MCF 10A (cell line): ENCODE measurements at regions not wholly inside any gene's neighbourhood (a gene's known extent, or its start where the extent isn't known, plus 50 kb on each side); places are given as distances from the start of the nearest gene placed in this dataset.

Experiments
- BruUV-seq: library from RNA; stranded (reverse); fragments of 400-500 nt; replicated peaks from 2 replicates; lab custom pipeline; 2021; lab: Mats Ljungman, UMichigan
- CTCF ChIA-PET: fragments of 300-600 bp; sonication (Branson Sonifier 250); formaldehyde crosslinking; extraction: SDS; loops from one replicate; lab custom pipeline; 2021; ENCODE audit warnings: antibody characterized with exemption, inconsistent platforms; lab: Yijun Ruan, JAX
- POLR2A ChIA-PET: fragments of 300-600, 350-650 bp; sonication (Branson Sonifier 250); formaldehyde crosslinking; extraction: SDS; loops from one replicate; lab custom pipeline; 2020; ENCODE audit warnings: antibody characterized with exemption, inconsistent platforms; lab: Yijun Ruan, JAX
- DNase-seq: peaks from one replicate; pipeline ENCODE4 v3.0.0-alpha.2; 2018; ENCODE audit not compliant: unreplicated experiment
- H3K27ac Mint-ChIP-seq: one replicate; pipeline ENCODE4 v1.8.0; 2022; ENCODE audit warnings: mild to moderate bottlenecking, low read depth, mixed read lengths; ENCODE audit not compliant: unreplicated experiment
- H3K27me3 Mint-ChIP-seq: one replicate; pipeline ENCODE4 v1.8.0; 2022; ENCODE audit warnings: mixed read lengths; ENCODE audit not compliant: insufficient read depth, unreplicated experiment
- H3K36me3 Mint-ChIP-seq: one replicate; pipeline ENCODE4 v1.8.0; 2022; ENCODE audit warnings: mild to moderate bottlenecking, moderate library complexity, mixed read lengths; ENCODE audit not compliant: insufficient read depth, unreplicated experiment
- H3K4me1 Mint-ChIP-seq: one replicate; pipeline ENCODE4 v1.8.0; 2022; ENCODE audit warnings: mixed read lengths; ENCODE audit not compliant: insufficient read depth, unreplicated experiment
- H3K4me3 Mint-ChIP-seq: one replicate; pipeline ENCODE4 v1.8.0; 2022; ENCODE audit warnings: mild to moderate bottlenecking, moderate library complexity, mixed read lengths; ENCODE audit not compliant: unreplicated experiment
- H3K9me3 Mint-ChIP-seq: one replicate; pipeline ENCODE4 v1.8.0; 2022; ENCODE audit warnings: mixed read lengths; ENCODE audit not compliant: unreplicated experiment
- intact Hi-C: fragments of 100-400 bp; cut with micrococcal nuclease; formaldehyde crosslinking; loops from 2 replicates; pipeline ENCODE4 v1.14.1; 2022
- TF ChIP-seq, protein P1 (sequence below): fragments of 200-600 bp; IDR thresholded peaks from one replicate; pipeline ENCODE4 v1.8.0; 2022; ENCODE audit warnings: antibody characterized with exemption, mild to moderate bottlenecking; ENCODE audit not compliant: unreplicated experiment

GRCh38 chr2:153136216-153136615, 342.3 kb downstream of the RPRM start:
- ChIA-PET CTCF (interaction anchor here (0.7 kb wide), 1 partner anchor 420 kb away, joined by 3 read pairs; no protein-coding TSS in a partner anchor), POLR2A (no interaction called here)
- no peak for DNase-seq
- no TSS peak for BruUV-seq
- no peak overlapping the region for H3K27ac Mint-ChIP-seq
- TF ChIP-seq, protein P1, sequence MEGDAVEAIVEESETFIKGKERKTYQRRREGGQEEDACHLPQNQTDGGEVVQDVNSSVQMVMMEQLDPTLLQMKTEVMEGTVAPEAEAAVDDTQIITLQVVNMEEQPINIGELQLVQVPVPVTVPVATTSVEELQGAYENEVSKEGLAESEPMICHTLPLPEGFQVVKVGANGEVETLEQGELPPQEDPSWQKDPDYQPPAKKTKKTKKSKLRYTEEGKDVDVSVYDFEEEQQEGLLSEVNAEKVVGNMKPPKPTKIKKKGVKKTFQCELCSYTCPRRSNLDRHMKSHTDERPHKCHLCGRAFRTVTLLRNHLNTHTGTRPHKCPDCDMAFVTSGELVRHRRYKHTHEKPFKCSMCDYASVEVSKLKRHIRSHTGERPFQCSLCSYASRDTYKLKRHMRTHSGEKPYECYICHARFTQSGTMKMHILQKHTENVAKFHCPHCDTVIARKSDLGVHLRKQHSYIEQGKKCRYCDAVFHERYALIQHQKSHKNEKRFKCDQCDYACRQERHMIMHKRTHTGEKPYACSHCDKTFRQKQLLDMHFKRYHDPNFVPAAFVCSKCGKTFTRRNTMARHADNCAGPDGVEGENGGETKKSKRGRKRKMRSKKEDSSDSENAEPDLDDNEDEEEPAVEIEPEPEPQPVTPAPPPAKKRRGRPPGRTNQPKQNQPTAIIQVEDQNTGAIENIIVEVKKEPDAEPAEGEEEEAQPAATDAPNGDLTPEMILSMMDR, result no peak
- H3K4me1 Mint-ChIP-seq, result peaks cover 12% of the 10 kb centered on the region
- H3K36me3 Mint-ChIP-seq, result no peaks in the 10 kb centered on the region
- H3K9me3 Mint-ChIP-seq, result no peaks in the 10 kb centered on the region
- H3K27me3 Mint-ChIP-seq, result no peaks in the 10 kb centered on the region
- intact Hi-C loops, result no loop called here
- no peak overlapping the region for H3K4me3 Mint-ChIP-seq

DNA sequence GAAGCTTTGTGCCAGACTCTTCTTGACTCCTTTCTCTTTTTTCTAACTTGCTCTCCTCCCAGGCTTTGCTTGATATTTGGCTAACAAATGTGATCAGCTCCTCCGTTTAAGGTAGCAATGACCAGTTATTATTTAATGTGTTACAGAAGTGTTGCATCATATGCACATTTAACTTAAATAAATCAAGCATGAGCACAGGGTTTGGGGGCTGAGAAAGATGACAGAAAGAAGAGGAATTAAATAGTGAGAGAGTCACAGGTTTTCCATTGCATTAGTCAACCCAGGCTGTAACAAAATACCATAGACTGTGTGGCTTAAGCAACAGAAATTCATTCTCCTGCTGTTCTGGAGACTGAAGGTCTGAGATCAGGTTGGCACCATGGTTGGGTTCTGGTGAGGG, 343.8 kb downstream of the RPRM start:
- TF ChIP-seq, protein P1, result no peak
- H3K4me3 Mint-ChIP-seq, result no peak overlapping the region
- peaks cover 12% of the 10 kb centered on the region for H3K4me1 Mint-ChIP-seq
- no peaks in the 10 kb centered on the region for H3K36me3 Mint-ChIP-seq
- intact Hi-C loops, result no loop called here
- POLR2A ChIA-PET, result no interaction called here
- H3K27me3 Mint-ChIP-seq, result no peaks in the 10 kb centered on the region
- H3K9me3 Mint-ChIP-seq, result no peaks in the 10 kb centered on the region
- CTCF ChIA-PET, result interaction anchor here (0.5 to 0.6 kb wide), 2 partner anchors 11 to 208 kb away, joined by 3 read pairs; no protein-coding TSS in a partner anchor
- no TSS peak for BruUV-seq
- DNase-seq, result no peak
- no peak overlapping the region for H3K27ac Mint-ChIP-seq

DNA sequence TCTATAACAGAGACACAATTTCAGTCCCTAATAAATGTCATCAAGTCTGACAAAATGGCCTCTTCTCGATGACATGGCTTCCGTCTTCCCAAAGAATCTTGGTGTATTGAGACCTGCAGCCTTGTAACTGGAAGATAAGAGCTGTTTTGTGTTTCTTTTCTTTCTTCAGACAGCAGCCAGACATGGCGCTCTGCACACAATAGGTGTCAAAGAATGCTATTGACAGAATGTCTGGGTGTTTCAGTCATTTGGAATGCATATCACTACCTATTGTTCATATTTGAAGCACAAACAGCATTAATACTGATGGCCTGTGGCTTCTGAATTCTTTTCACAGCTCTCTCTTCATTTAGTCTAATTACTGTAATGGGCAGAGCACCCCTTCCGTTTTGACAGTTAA, 344.8 kb downstream of the RPRM start:
- ChIA-PET POLR2A (no interaction called here), CTCF (interaction anchor here (0.7 to 1.0 kb wide), 2 partner anchors 13 to 208 kb away, joined by 3 to 6 read pairs; no protein-coding TSS in a partner anchor)
- Mint-ChIP-seq H3K36me3 (no peaks in the 10 kb centered on the region), H3K4me3 (no peak overlapping the region), H3K27me3 (no peaks in the 10 kb centered on the region), H3K9me3 (no peaks in the 10 kb centered on the region), H3K27ac (no peak overlapping the region), H3K4me1 (peaks cover 10% of the 10 kb centered on the region)
- intact Hi-C loops, result no loop called here
- DNase-seq, result no peak
- TF ChIP-seq, protein P1, result no peak
- no TSS peak for BruUV-seq

DNA sequence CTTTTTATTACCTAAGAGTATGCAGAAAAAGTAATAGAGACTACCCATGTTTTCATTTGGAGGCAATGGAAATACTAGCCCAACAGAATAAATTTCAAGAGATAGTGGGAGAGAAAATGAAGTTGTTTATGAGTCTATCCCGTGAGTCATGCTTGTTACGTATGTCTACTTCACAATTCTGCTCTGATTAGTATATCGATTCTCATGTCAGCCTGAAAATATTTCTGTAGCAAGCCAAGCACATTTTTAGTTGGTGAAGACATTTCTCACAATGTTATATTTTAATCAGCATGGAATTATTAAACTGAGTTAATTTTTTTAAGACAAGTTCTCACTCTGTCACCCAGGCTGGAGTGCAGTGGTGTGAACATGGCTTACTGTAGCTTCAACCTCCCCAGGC, 346.1 kb downstream of the RPRM start:
- intact Hi-C loops, result no loop called here
- Mint-ChIP-seq H3K4me1 (peaks cover 6% of the 10 kb centered on the region), H3K36me3 (no peaks in the 10 kb centered on the region), H3K4me3 (no peak overlapping the region), H3K9me3 (no peaks in the 10 kb centered on the region), H3K27ac (no peak overlapping the region), H3K27me3 (no peaks in the 10 kb centered on the region)
- ChIA-PET POLR2A (no interaction called here), CTCF (interaction anchor here (0.6 kb wide), 1 partner anchor 20 kb away, joined by 3 read pairs; no protein-coding TSS in a partner anchor)
- no peak for DNase-seq
- TF ChIP-seq, protein P1, result no peak
- no TSS peak for BruUV-seq
